ENCODE measurements at regions not wholly inside any gene's neighbourhood (a gene's known extent, or its start where the extent isn't known, plus 50 kb on each side); places are given as distances from the start of the nearest gene placed in this dataset.

- no peaks in the 10 kb centered on the region for H3K27me3 ChIP-seq (ENCODE audit: insufficient read depth, low read length, poor library complexity, severe bottlenecking)
- H4K20me1 ChIP-seq (ENCODE audit: insufficient read depth, low read length, poor library complexity, severe bottlenecking): no peaks in the 10 kb centered on the region
- TF ChIP-seq EZH2phosphoT487 (IDR thresholded peaks at IDR 0.05; ENCODE audit: borderline replicate concordance) (no peak), CTCF (conservative IDR thresholded peaks at IDR 0.05; ENCODE audit: low read length) (no peak)
- no peak overlapping the region for H2AFZ ChIP-seq (ENCODE audit: low read length)
- H3K9me2 ChIP-seq (replicated peaks; ENCODE audit: low read depth, low read length): no peaks in the 10 kb centered on the region
- H3K4me1 ChIP-seq (ENCODE audit: insufficient read depth, low read length, poor library complexity, severe bottlenecking): no peaks in the 10 kb centered on the region
- H3K4me2 ChIP-seq (ENCODE audit: low read depth, low read length, poor library complexity, severe bottlenecking): no peak overlapping the region
- no peaks in the 10 kb centered on the region for H3K36me3 ChIP-seq (ENCODE audit: insufficient read depth, low read length)
- no peaks in the 10 kb centered on the region for H3F3A ChIP-seq (ENCODE audit: low read depth)
- no peaks in the 10 kb centered on the region for H3K9me3 ChIP-seq (ENCODE audit: insufficient read depth, low read depth, low read length)
- H3K9ac ChIP-seq (ENCODE audit: low read depth, low read length, poor library complexity, severe bottlenecking): no peak overlapping the region
- H3K4me3 ChIP-seq (ENCODE audit: low read length, poor library complexity, severe bottlenecking): no peak overlapping the region
- no peaks in the 10 kb centered on the region for H3K79me2 ChIP-seq (ENCODE audit: insufficient read depth, low read length)
Observed at GRCh38 chr19:13606156-13606555, 99.9 kb upstream of the CACNA1A start.

GRCh38 chr19:13604902-13605586 is 98.8 kb upstream of the CACNA1A start:
- no peaks in the 10 kb centered on the region for H4K20me1 ChIP-seq (ENCODE audit: insufficient read depth, low read length, poor library complexity, severe bottlenecking)
- H3K4me2 ChIP-seq (ENCODE audit: low read depth, low read length, poor library complexity, severe bottlenecking): no peak overlapping the region
- no peak overlapping the region for H3K4me3 ChIP-seq (ENCODE audit: low read length, poor library complexity, severe bottlenecking)
- no peak overlapping the region for H2AFZ ChIP-seq (ENCODE audit: low read length)
- H3F3A ChIP-seq (ENCODE audit: low read depth): no peaks in the 10 kb centered on the region
- no peaks in the 10 kb centered on the region for H3K79me2 ChIP-seq (ENCODE audit: insufficient read depth, low read length)
- H3K27me3 ChIP-seq (ENCODE audit: insufficient read depth, low read length, poor library complexity, severe bottlenecking): no peaks in the 10 kb centered on the region
- H3K9me3 ChIP-seq (ENCODE audit: insufficient read depth, low read depth, low read length): no peaks in the 10 kb centered on the region
- no peak overlapping the region for H3K9ac ChIP-seq (ENCODE audit: low read depth, low read length, poor library complexity, severe bottlenecking)
- no peaks in the 10 kb centered on the region for H3K36me3 ChIP-seq (ENCODE audit: insufficient read depth, low read length)
- H3K4me1 ChIP-seq (ENCODE audit: insufficient read depth, low read length, poor library complexity, severe bottlenecking): no peaks in the 10 kb centered on the region
- TF ChIP-seq EZH2phosphoT487 (IDR thresholded peaks at IDR 0.05; ENCODE audit: borderline replicate concordance): no peak
- TF ChIP-seq CTCF (conservative IDR thresholded peaks at IDR 0.05; ENCODE audit: low read length): no peak
- H3K9me2 ChIP-seq (replicated peaks; ENCODE audit: low read depth, low read length): no peaks in the 10 kb centered on the region

- no peak overlapping the region for H3K4me2 ChIP-seq (ENCODE audit: low read depth, low read length, poor library complexity, severe bottlenecking)
- no peaks in the 10 kb centered on the region for H3K36me3 ChIP-seq (ENCODE audit: insufficient read depth, low read length)
- H3K4me3 ChIP-seq (ENCODE audit: low read length, poor library complexity, severe bottlenecking): no peak overlapping the region
- H3K79me2 ChIP-seq (ENCODE audit: insufficient read depth, low read length): no peaks in the 10 kb centered on the region
- no peaks in the 10 kb centered on the region for H4K20me1 ChIP-seq (ENCODE audit: insufficient read depth, low read length, poor library complexity, severe bottlenecking)
- no peaks in the 10 kb centered on the region for H3K9me3 ChIP-seq (ENCODE audit: insufficient read depth, low read depth, low read length)
- no peak overlapping the region for H3K9ac ChIP-seq (ENCODE audit: low read depth, low read length, poor library complexity, severe bottlenecking)
- no peaks in the 10 kb centered on the region for H3K27me3 ChIP-seq (ENCODE audit: insufficient read depth, low read length, poor library complexity, severe bottlenecking)
- TF ChIP-seq CTCF (conservative IDR thresholded peaks at IDR 0.05; ENCODE audit: low read length): no peak
- no peak for TF ChIP-seq EZH2phosphoT487 (IDR thresholded peaks at IDR 0.05; ENCODE audit: borderline replicate concordance)
- no peaks in the 10 kb centered on the region for H3K4me1 ChIP-seq (ENCODE audit: insufficient read depth, low read length, poor library complexity, severe bottlenecking)
- no peaks in the 10 kb centered on the region for H3F3A ChIP-seq (ENCODE audit: low read depth)
- no peak overlapping the region for H2AFZ ChIP-seq (ENCODE audit: low read length)
- no peaks in the 10 kb centered on the region for H3K9me2 ChIP-seq (replicated peaks; ENCODE audit: low read depth, low read length)
Observed at GRCh38 chr19:13600802-13601201, 94.5 kb upstream of the CACNA1A start.
